Lower lobe of right lung (tissue), 2 donors: ENCODE measurements at regions not wholly inside any gene's neighbourhood (a gene's known extent, or its start where the extent isn't known, plus 50 kb on each side); places are given as distances from the start of the nearest gene placed in this dataset.

Source experiments
- ATAC-seq, 2 donors: fragments of 200-7000 bp; cut with Tn5 transposase; one replicate each; pipeline ENCODE4 v1.9.1; 2020 to 2022; ENCODE audit warnings: mild to moderate bottlenecking in 2 of 2, moderate library complexity in 2 of 2
- DNase-seq: peaks from one replicate; pipeline ENCODE4 v3.0.0-alpha.2; 2020
- H3K27ac ChIP-seq: fragments of 200-600 bp; one replicate; pipeline ENCODE4 v1.8.0; 2022
- H3K27me3 ChIP-seq: fragments of 200-600 bp; one replicate; pipeline ENCODE4 v1.8.0; 2022; ENCODE audit warnings: low read depth
- H3K36me3 ChIP-seq: fragments of 200-600 bp; one replicate; pipeline ENCODE4 v1.8.0; 2022; ENCODE audit warnings: mild to moderate bottlenecking
- H3K4me1 ChIP-seq: fragments of 200-600 bp; one replicate; pipeline ENCODE4 v1.8.0; 2022
- H3K4me3 ChIP-seq: fragments of 200-600 bp; one replicate; pipeline ENCODE4 v1.8.0; 2022; ENCODE audit warnings: mild to moderate bottlenecking
- H3K9me3 ChIP-seq: fragments of 200-600 bp; one replicate; pipeline ENCODE4 v1.8.0; 2022
- CTCF ChIP-seq: fragments of 200-600 bp; IDR thresholded peaks from one replicate; pipeline ENCODE4 v1.8.0; 2022; ENCODE audit warnings: antibody characterized with exemption, mild to moderate bottlenecking
- intact Hi-C: fragments of 100-400 bp; cut with DNase I; formaldehyde crosslinking; loops from one replicate; pipeline ENCODE4 v1.11.0; 2022
- donor health status: DM: no; HTN: yes; CAD: no; lungs with severe emphysema.

GRCh38 chr14:66143387-66144112 is 342.6 kb upstream of the CCDC196 start:
- TF ChIP-seq CTCF = no peak
- H3K9me3 ChIP-seq = no peaks in the 10 kb centered on the region
- no peaks in the 10 kb centered on the region for H3K4me1 ChIP-seq
- H3K27ac ChIP-seq = no peak overlapping the region
- intact Hi-C loops = no loop called here
- H3K4me3 ChIP-seq = no peak overlapping the region
- no peaks in the 10 kb centered on the region for H3K27me3 ChIP-seq
- ATAC-seq = no peak
- DNase-seq = no peak
- no peaks in the 10 kb centered on the region for H3K36me3 ChIP-seq

- Histone ChIP-seq H3K27ac (no peak overlapping the region), H3K27me3 (no peaks in the 10 kb centered on the region), H3K4me3 (no peak overlapping the region), H3K36me3 (no peaks in the 10 kb centered on the region), H3K9me3 (no peaks in the 10 kb centered on the region), H3K4me1 (no peaks in the 10 kb centered on the region)
- DNase-seq = no peak
- intact Hi-C loops = no loop called here
- ATAC-seq = no peak
- no peak for TF ChIP-seq CTCF
Observed at GRCh38 chr14:66152302-66152701, 333.9 kb upstream of the CCDC196 start.

GRCh38 chr14:66152747-66153146 is 333.4 kb upstream of the CCDC196 start:
- no peaks in the 10 kb centered on the region for H3K4me1 ChIP-seq
- TF ChIP-seq CTCF = no peak
- no peak overlapping the region for H3K4me3 ChIP-seq
- intact Hi-C loops = no loop called here
- DNase-seq (no peak), ATAC-seq (no peak)
- H3K27ac ChIP-seq = no peak overlapping the region
- no peaks in the 10 kb centered on the region for H3K36me3 ChIP-seq
- no peaks in the 10 kb centered on the region for H3K9me3 ChIP-seq
- no peaks in the 10 kb centered on the region for H3K27me3 ChIP-seq

- no peak for DNase-seq
- no peaks in the 10 kb centered on the region for H3K36me3 ChIP-seq
- no peak overlapping the region for H3K27ac ChIP-seq
- H3K27me3 ChIP-seq = no peaks in the 10 kb centered on the region
- H3K4me3 ChIP-seq = no peak overlapping the region
- H3K9me3 ChIP-seq = no peaks in the 10 kb centered on the region
- no peak for TF ChIP-seq CTCF
- intact Hi-C loops = no loop called here
- no peak for ATAC-seq
- H3K4me1 ChIP-seq = no peaks in the 10 kb centered on the region
Observed at GRCh38 chr14:66163023-66163422, 323.1 kb upstream of the CCDC196 start.

- intact Hi-C loops = no loop called here
- no peak for TF ChIP-seq CTCF
- H3K36me3 ChIP-seq = no peaks in the 10 kb centered on the region
- no peak overlapping the region for H3K27ac ChIP-seq
- no peaks in the 10 kb centered on the region for H3K4me1 ChIP-seq
- ATAC-seq (no peak), DNase-seq (no peak)
- H3K9me3 ChIP-seq = no peaks in the 10 kb centered on the region
- H3K27me3 ChIP-seq = no peaks in the 10 kb centered on the region
- H3K4me3 ChIP-seq = no peak overlapping the region
Observed at GRCh38 chr14:66165337-66165736, 320.8 kb upstream of the CCDC196 start.
